ENCODE measurements at regions not wholly inside any gene's neighbourhood (a gene's known extent, or its start where the extent isn't known, plus 50 kb on each side); places are given as distances from the start of the nearest gene placed in this dataset.

DNA sequence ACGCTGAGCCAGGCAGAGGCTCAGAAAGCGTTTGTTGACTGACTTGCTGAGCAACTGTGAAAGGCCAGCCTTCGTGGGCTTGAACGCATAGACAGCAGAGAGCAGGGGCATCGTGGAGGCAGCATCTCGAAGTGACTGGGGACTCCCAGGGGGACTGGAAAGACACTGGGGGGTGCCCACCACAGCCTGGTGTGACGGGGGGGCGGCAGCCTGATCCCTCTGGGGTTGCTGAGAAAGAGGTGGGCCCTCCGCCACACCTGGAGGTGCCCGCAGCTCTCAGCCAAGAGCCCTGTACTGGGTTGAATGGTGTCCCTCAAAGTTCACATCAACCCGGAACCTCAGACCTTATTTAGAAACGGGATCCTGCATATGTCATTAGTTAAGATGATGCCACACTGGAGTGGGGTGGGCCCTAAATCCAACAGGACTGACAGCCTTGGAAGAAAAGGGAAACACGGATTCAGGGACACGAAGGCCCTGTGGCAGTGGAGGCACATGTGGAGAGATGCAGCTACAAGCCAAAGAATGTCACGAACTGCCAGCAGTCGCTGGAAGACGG is 84.6 kb downstream of the RFLNA start:
- no peak overlapping the region for H3K4me3 ChIP-seq (ENCODE audit: low read length)
- TF ChIP-seq, protein P1, sequence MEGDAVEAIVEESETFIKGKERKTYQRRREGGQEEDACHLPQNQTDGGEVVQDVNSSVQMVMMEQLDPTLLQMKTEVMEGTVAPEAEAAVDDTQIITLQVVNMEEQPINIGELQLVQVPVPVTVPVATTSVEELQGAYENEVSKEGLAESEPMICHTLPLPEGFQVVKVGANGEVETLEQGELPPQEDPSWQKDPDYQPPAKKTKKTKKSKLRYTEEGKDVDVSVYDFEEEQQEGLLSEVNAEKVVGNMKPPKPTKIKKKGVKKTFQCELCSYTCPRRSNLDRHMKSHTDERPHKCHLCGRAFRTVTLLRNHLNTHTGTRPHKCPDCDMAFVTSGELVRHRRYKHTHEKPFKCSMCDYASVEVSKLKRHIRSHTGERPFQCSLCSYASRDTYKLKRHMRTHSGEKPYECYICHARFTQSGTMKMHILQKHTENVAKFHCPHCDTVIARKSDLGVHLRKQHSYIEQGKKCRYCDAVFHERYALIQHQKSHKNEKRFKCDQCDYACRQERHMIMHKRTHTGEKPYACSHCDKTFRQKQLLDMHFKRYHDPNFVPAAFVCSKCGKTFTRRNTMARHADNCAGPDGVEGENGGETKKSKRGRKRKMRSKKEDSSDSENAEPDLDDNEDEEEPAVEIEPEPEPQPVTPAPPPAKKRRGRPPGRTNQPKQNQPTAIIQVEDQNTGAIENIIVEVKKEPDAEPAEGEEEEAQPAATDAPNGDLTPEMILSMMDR (conservative IDR thresholded peaks at IDR 0.05; ENCODE audit: low read depth, low read length): no peak
- no peak for DNase-seq (ENCODE audit: low read depth)

DNA sequence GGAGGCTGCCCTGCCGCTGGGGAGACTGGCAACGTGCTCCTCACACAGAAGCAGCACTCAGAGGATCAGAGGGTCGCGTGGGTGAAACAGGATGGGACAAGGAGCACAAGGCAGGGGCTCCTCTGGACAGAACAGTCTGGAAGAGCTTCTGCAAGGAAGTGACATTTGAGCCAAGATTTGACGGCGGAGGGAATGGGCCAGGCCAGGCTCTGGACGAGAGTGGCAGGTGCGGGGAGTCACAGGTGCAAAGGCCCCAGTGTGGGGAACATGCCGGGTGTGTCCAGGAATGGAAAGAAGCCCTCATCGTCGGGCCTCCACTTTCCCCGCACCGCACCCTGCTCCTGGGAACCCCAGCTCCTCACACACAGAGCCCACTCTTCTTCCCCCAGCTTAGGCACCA is 84.0 kb downstream of the RFLNA start:
- TF ChIP-seq, protein P1 (conservative IDR thresholded peaks at IDR 0.05; ENCODE audit: low read depth, low read length): no peak
- H3K4me3 ChIP-seq (ENCODE audit: low read length): no peak overlapping the region

DNA sequence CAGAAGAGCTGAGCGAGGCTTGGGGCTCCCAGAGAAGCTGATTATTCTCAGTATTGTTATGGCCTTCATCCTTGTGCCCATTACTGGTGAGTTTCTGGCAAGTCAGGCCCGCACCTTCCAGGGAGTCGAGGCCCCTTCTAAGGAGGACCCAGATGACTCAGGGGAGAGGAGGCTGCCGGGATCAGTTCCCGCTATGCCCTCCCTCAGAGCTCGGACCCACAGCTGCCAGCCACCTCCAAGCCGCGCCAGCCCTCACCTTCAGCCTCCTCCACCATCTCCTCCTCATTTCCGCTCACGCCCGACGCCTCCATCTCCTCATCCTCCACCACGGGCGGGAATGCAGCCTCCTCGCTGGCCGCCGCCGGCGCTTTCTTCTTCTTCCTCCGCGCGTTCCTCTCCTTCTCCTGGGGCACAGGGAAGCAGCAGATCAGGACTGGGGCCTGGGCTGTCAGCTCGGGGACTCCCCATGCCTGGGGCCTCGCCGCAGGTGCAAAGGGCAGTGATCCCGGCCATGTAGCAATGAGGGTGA is 83.2 kb downstream of the RFLNA start:
- no peak for DNase-seq (ENCODE audit: low read depth)
- TF ChIP-seq, protein P1 (conservative IDR thresholded peaks at IDR 0.05; ENCODE audit: low read depth, low read length): no peak
- H3K4me3 ChIP-seq (ENCODE audit: low read length): no peak overlapping the region

More for the DNA sequence above, 84.0 kb downstream of the RFLNA start:
- no peak for DNase-seq (ENCODE audit: low read depth)

DNA sequence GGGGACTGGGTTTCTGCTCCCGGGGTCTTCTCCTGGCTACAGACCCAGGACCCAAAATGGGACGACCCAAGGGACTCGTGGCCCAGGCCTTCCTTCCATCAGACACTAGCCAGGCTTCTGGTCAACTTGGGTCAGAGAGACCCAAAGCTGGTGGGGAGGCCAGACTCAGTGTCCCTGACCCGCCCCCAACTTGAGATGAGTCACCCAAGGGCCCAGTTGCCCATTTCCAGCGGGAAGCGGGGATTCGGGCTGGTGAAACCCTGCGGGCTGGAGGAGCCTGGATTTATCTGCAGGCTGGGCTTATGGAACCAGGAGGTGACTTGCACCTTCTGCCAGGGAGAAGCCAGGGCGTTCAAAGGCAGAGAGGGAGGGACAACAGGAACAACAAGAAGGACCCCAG is 81.5 kb downstream of the RFLNA start:
- TF ChIP-seq, protein P1 (conservative IDR thresholded peaks at IDR 0.05; ENCODE audit: low read depth, low read length): no peak
- DNase-seq (ENCODE audit: low read depth): no peak
- no peak overlapping the region for H3K4me3 ChIP-seq (ENCODE audit: low read length)

DNA sequence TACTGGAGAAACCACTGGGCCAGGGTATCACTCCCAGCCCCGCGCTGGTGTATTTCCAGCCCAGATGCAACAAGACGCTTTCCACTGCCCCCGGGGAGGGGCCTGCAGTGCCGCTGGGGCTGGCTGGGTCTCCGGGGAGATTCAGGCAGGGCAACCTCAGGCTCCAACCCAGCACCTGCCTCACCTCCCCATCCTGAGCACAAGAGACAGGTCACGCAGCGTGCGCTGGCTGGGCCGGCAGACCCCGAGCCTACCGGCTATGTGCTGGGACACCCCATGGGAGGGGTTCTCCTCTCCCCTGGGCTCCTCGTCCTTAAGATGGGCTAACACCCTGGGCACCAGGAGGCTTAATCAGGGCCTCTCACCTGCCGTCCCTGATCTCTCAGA is 80.9 kb downstream of the RFLNA start:
- no peak overlapping the region for H3K4me3 ChIP-seq (ENCODE audit: low read length)
- TF ChIP-seq, protein P1 (conservative IDR thresholded peaks at IDR 0.05; ENCODE audit: low read depth, low read length): no peak
- no peak for DNase-seq (ENCODE audit: low read depth)

DNA sequence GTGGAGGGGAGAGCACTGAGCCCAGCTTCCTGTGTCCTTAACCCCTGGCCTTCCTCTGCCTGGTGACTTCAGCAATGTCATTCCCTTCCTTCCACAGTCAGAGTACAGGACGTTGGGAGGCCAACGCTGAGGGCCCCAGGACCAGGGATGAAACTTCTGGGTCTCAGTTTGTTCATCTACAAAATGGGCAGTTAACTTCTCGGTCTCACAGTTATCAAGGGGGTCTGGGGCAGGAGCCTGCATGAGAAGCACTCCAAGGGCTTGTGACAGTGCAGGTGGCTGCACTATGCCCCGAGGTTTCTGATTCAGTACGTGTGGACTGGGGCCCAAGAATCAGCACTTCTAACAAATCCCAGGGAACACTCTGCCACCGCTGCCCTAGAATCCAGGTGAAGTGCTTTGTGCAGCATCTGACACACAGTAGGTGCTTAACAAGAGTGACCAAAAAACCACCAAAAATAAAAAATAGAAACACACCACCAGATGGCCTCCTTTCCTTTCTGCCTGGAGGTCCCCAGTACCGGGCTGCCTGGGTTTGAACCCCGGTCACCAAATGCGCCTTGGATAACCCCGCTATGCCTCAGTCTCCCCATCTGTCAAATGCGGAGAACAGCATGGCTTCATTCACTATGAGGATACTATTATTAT is 80.4 kb downstream of the RFLNA start:
- no peak for DNase-seq (ENCODE audit: low read depth)
- TF ChIP-seq, protein P1 (conservative IDR thresholded peaks at IDR 0.05; ENCODE audit: low read depth, low read length): peak; percentile 5
- H3K4me3 ChIP-seq (ENCODE audit: low read length): no peak overlapping the region

DNA sequence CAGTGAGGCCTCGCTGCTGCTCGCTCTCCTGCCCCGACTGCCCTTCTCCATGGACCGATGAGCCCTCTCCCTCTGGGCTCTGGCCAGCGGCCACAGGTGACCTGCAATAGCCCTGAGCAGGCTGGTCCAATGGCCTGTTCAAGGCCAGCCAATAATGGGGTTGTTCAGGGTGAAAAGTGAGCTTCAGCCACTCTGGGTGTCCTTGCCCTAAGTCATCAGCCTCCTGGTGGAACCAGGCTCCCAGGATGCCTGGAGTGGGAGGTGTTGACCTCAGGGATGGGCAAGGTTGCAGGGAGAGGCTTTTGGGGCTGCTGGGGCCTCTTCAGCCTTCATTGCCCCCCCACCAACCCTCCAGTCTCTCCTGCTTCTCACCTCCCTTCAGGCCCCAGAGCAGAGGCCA is 79.7 kb downstream of the RFLNA start:
- DNase-seq (ENCODE audit: low read depth): no peak
- no peak overlapping the region for H3K4me3 ChIP-seq (ENCODE audit: low read length)
- TF ChIP-seq, protein P1 (conservative IDR thresholded peaks at IDR 0.05; ENCODE audit: low read depth, low read length): no peak

Measured in retinal pigment epithelial cell (primary cell).